ENCODE measurements at regions not wholly inside any gene's neighbourhood (a gene's known extent, or its start where the extent isn't known, plus 50 kb on each side); places are given as distances from the start of the nearest gene placed in this dataset.

DNA sequence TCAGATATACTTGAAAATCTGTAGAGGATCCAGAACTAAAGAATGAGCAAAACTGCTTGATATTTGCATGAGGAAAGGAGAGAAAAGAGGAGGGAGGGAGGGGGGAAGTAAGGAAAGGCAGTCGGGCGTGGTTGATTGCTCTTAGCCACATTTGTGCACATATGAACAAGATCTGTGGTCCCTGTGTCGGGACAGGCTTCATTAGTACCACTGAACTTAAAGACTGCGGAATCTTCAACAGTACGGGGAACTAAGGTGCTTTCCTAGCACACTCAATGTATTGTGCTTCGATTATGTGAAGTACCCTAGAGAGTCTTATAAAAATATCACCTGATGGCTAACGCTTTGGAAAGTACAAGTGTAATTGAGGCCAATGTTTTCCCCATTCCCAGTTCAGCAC is 59.9 kb downstream of the ZBTB18 start:
- no peak for TF ChIP-seq POLR2A (IDR thresholded peaks at IDR 0.05; ENCODE audit: low read depth, low read length)
- TF ChIP-seq TAF1 (IDR thresholded peaks at IDR 0.05; ENCODE audit: borderline replicate concordance, low read depth, low read length): no peak
